C4-2B (cell line): ENCODE measurements at regions not wholly inside any gene's neighbourhood (a gene's known extent, or its start where the extent isn't known, plus 50 kb on each side); places are given as distances from the start of the nearest gene placed in this dataset.

Source experiments
- CTCF ChIP-seq: fragments of 450-650 bp; conservative IDR thresholded peaks from 2 replicates; pipeline ENCODE4 v1.5.1; 2017; ENCODE audit warnings: mild to moderate bottlenecking
- ZFX ChIP-seq: fragments of 450-650 bp; IDR thresholded peaks from 2 replicates; pipeline ENCODE4 v1.6.1; 2017

- TF ChIP-seq CTCF = no peak
- TF ChIP-seq ZFX = no peak
Measured at GRCh38 chr10:112006831-112007230, 176.7 kb downstream of the GPAM start.
